ENCODE measurements at regions not wholly inside any gene's neighbourhood (a gene's known extent, or its start where the extent isn't known, plus 50 kb on each side); places are given as distances from the start of the nearest gene placed in this dataset.

DNA sequence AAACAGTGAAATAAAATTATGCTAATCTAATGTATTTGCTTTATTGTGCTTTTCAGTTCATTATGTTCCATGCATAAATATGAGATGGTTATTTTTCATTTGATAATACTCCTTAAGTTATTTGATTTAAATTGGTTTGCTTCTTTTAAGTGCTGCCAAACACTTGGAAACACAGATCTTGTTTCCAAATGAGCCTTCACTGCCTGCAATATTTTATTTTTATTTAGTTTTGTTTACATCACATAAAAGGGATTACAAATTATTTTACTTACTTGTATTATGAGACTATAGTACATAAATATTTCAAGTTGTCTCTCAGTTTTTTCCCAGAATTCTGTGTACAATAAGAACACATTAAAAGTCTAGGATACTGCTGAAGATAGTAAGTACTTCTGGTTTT lies 1662.4 kb upstream of the B3GALT2 start:
- TF ChIP-seq, protein P1, sequence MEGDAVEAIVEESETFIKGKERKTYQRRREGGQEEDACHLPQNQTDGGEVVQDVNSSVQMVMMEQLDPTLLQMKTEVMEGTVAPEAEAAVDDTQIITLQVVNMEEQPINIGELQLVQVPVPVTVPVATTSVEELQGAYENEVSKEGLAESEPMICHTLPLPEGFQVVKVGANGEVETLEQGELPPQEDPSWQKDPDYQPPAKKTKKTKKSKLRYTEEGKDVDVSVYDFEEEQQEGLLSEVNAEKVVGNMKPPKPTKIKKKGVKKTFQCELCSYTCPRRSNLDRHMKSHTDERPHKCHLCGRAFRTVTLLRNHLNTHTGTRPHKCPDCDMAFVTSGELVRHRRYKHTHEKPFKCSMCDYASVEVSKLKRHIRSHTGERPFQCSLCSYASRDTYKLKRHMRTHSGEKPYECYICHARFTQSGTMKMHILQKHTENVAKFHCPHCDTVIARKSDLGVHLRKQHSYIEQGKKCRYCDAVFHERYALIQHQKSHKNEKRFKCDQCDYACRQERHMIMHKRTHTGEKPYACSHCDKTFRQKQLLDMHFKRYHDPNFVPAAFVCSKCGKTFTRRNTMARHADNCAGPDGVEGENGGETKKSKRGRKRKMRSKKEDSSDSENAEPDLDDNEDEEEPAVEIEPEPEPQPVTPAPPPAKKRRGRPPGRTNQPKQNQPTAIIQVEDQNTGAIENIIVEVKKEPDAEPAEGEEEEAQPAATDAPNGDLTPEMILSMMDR (IDR thresholded peaks at IDR 0.05) = no peak
- TF ChIP-seq POLR2A (IDR thresholded peaks at IDR 0.05) = no peak
- no peak for TF ChIP-seq POLR2AphosphoS5 (IDR thresholded peaks at IDR 0.05)
- TF ChIP-seq EP300 (IDR thresholded peaks at IDR 0.05) = no peak
